MCF 10A (cell line): ENCODE measurements at regions not wholly inside any gene's neighbourhood (a gene's known extent, or its start where the extent isn't known, plus 50 kb on each side); places are given as distances from the start of the nearest gene placed in this dataset.

ENCODE experiments used
- BruUV-seq: library from RNA; stranded (reverse); fragments of 400-500 nt; replicated peaks from 2 replicates; lab custom pipeline; 2021; lab: Mats Ljungman, UMichigan
- CTCF ChIA-PET: fragments of 300-600 bp; sonication (Branson Sonifier 250); formaldehyde crosslinking; extraction: SDS; loops from one replicate; lab custom pipeline; 2021; ENCODE audit warnings: antibody characterized with exemption, inconsistent platforms; lab: Yijun Ruan, JAX
- POLR2A ChIA-PET: fragments of 300-600, 350-650 bp; sonication (Branson Sonifier 250); formaldehyde crosslinking; extraction: SDS; loops from one replicate; lab custom pipeline; 2020; ENCODE audit warnings: antibody characterized with exemption, inconsistent platforms; lab: Yijun Ruan, JAX
- DNase-seq: peaks from one replicate; pipeline ENCODE4 v3.0.0-alpha.2; 2018; ENCODE audit not compliant: unreplicated experiment
- H3K27ac Mint-ChIP-seq: one replicate; pipeline ENCODE4 v1.8.0; 2022; ENCODE audit warnings: mild to moderate bottlenecking, low read depth, mixed read lengths; ENCODE audit not compliant: unreplicated experiment
- H3K27me3 Mint-ChIP-seq: one replicate; pipeline ENCODE4 v1.8.0; 2022; ENCODE audit warnings: mixed read lengths; ENCODE audit not compliant: insufficient read depth, unreplicated experiment
- H3K36me3 Mint-ChIP-seq: one replicate; pipeline ENCODE4 v1.8.0; 2022; ENCODE audit warnings: mild to moderate bottlenecking, moderate library complexity, mixed read lengths; ENCODE audit not compliant: insufficient read depth, unreplicated experiment
- H3K4me1 Mint-ChIP-seq: one replicate; pipeline ENCODE4 v1.8.0; 2022; ENCODE audit warnings: mixed read lengths; ENCODE audit not compliant: insufficient read depth, unreplicated experiment
- H3K4me3 Mint-ChIP-seq: one replicate; pipeline ENCODE4 v1.8.0; 2022; ENCODE audit warnings: mild to moderate bottlenecking, moderate library complexity, mixed read lengths; ENCODE audit not compliant: unreplicated experiment
- H3K9me3 Mint-ChIP-seq: one replicate; pipeline ENCODE4 v1.8.0; 2022; ENCODE audit warnings: mixed read lengths; ENCODE audit not compliant: unreplicated experiment
- intact Hi-C: fragments of 100-400 bp; cut with micrococcal nuclease; formaldehyde crosslinking; loops from 2 replicates; pipeline ENCODE4 v1.14.1; 2022
- TF ChIP-seq, protein P1 (sequence below): fragments of 200-600 bp; IDR thresholded peaks from one replicate; pipeline ENCODE4 v1.8.0; 2022; ENCODE audit warnings: antibody characterized with exemption, mild to moderate bottlenecking; ENCODE audit not compliant: unreplicated experiment

DNA sequence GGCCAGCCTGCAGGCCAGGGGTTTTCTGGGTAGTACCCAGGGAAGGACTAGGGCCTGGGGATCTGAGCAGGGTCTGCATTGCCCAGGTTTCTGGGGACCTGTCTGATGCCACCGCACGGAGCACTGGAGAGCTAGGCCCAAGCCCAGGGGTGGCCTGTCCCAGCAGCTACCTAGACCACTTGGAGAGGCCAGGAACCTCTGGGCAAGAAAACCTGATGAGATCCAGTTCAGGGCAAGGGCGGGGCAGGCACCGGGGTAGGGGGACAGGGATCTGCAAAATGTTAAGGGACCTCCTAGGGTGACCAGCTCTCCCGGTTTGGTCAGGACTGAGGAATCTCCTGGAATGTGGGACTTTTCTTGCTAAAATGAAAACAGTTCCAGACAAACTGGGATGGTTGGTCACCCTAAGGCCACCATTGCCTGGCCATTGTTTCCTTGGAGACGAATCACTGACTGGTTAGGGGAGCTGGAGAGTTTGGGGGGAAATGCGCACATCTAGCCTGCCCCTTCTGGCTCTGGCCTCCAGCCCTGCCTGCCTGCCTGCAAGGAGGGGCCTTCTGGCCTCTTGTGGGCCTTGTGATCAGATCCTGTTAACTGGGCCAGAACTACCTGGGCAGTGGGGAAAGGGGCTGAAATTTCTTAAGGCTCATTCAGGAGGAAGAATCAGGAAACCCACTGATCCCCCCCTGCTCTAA is 117.4 kb upstream of the TLE3 start:
- Mint-ChIP-seq H3K27me3 (no peaks in the 10 kb centered on the region), H3K27ac (no peak overlapping the region), H3K9me3 (no peaks in the 10 kb centered on the region), H3K36me3 (no peaks in the 10 kb centered on the region), H3K4me1 (no peaks in the 10 kb centered on the region), H3K4me3 (no peak overlapping the region)
- BruUV-seq: no TSS peak
- intact Hi-C loops: no loop called here
- TF ChIP-seq, protein P1, sequence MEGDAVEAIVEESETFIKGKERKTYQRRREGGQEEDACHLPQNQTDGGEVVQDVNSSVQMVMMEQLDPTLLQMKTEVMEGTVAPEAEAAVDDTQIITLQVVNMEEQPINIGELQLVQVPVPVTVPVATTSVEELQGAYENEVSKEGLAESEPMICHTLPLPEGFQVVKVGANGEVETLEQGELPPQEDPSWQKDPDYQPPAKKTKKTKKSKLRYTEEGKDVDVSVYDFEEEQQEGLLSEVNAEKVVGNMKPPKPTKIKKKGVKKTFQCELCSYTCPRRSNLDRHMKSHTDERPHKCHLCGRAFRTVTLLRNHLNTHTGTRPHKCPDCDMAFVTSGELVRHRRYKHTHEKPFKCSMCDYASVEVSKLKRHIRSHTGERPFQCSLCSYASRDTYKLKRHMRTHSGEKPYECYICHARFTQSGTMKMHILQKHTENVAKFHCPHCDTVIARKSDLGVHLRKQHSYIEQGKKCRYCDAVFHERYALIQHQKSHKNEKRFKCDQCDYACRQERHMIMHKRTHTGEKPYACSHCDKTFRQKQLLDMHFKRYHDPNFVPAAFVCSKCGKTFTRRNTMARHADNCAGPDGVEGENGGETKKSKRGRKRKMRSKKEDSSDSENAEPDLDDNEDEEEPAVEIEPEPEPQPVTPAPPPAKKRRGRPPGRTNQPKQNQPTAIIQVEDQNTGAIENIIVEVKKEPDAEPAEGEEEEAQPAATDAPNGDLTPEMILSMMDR: no peak
- CTCF ChIA-PET: no interaction called here
- no peak for DNase-seq
- POLR2A ChIA-PET: no interaction called here

DNA sequence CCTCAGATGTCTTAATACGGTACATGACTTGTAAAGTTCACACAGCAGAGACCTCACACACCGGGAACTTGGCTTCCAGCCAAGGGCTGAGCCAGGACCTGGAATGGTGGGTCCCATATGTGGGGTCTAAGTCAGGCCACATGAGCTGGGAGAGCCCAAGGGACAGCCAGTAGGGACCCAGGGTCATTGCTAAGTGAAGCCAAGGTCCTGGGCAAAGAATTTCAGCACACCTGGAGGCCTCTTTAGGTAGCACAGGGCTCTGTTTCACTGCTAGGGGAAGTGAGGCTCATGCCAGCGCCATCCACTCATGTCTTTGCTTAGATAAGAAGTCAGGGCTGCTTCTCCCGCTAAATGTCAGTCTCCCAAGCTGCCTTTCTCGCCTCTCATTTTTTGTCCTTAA is 116.6 kb upstream of the TLE3 start:
- Mint-ChIP-seq H3K4me1 (no peaks in the 10 kb centered on the region), H3K36me3 (no peaks in the 10 kb centered on the region), H3K27ac (no peak overlapping the region), H3K27me3 (no peaks in the 10 kb centered on the region), H3K4me3 (no peak overlapping the region), H3K9me3 (no peaks in the 10 kb centered on the region)
- no peak for DNase-seq
- CTCF ChIA-PET: interaction anchor here (0.7 kb wide), 1 partner anchor 573 kb away, joined by 3 read pairs; no protein-coding TSS in a partner anchor
- POLR2A ChIA-PET: interaction anchor here (0.6 kb wide), 1 partner anchor 13 kb away, joined by 4 read pairs; no protein-coding TSS in a partner anchor
- intact Hi-C loops: no loop called here
- no TSS peak for BruUV-seq
- TF ChIP-seq, protein P1: no peak

DNA sequence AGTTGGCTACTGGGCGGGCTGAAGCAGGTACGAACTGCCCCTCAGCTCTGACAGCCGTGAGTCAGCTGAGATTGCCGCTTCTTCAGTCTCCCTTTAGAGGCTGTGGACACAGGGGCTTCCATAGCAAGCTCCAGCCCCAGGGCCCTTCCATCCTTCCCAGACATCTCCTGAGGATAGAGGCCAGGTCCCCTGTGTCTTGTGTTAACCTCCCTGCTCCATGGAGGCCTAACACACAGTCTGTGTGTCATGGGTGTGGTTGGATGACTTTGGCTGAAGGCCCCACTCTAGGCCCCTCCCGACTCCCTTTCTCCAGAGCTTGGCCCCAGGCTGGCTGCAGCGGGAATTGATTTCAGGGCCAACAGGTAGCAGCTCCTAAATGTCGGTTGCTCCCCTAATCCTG is 116.1 kb upstream of the TLE3 start:
- Mint-ChIP-seq H3K4me3 (no peak overlapping the region), H3K9me3 (no peaks in the 10 kb centered on the region), H3K27me3 (no peaks in the 10 kb centered on the region), H3K36me3 (no peaks in the 10 kb centered on the region), H3K27ac (no peak overlapping the region), H3K4me1 (no peaks in the 10 kb centered on the region)
- TF ChIP-seq, protein P1: no peak
- intact Hi-C loops: no loop called here
- no peak for DNase-seq
- POLR2A ChIA-PET: interaction anchor here (0.6 kb wide), 1 partner anchor 13 kb away, joined by 4 read pairs; no protein-coding TSS in a partner anchor
- CTCF ChIA-PET: interaction anchor here (0.7 kb wide), 2 partner anchors 25 to 572 kb away, joined by 3 to 4 read pairs; no protein-coding TSS in a partner anchor
- BruUV-seq: no TSS peak

DNA sequence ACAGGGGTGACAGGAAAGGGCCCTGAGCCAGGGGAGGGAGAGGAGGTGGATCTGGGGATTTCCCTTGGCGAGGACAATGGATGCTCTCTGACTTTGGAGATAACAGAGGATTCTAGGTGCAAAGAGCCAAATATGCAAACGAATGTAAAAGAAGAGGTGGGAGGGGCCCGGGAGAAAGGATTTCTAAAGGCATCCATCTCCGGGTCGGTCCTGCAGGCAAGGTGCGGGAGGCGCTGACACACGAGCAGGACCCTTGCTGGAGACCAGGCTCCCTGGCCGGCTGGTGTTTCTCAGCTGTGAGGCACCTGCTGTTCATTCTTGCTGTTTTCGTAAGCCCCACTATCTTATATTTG is 115.2 kb upstream of the TLE3 start:
- Mint-ChIP-seq H3K9me3 (no peaks in the 10 kb centered on the region), H3K27me3 (no peaks in the 10 kb centered on the region), H3K4me3 (no peak overlapping the region), H3K27ac (no peak overlapping the region), H3K4me1 (no peaks in the 10 kb centered on the region), H3K36me3 (no peaks in the 10 kb centered on the region)
- TF ChIP-seq, protein P1: no peak
- CTCF ChIA-PET: no interaction called here
- POLR2A ChIA-PET: no interaction called here
- DNase-seq: no peak
- BruUV-seq: no TSS peak
- intact Hi-C loops: no loop called here
